A549 (cell line): ENCODE measurements at regions not wholly inside any gene's neighbourhood (a gene's known extent, or its start where the extent isn't known, plus 50 kb on each side); places are given as distances from the start of the nearest gene placed in this dataset.

Experiments
- ATAC-seq, 2 experiments: fragments of 200-7000 bp in 1 of 2; fragments of >200 bp in 1 of 2; cut with Nextera tagmentation in 1 of 2; cut with Tn5 transposase in 1 of 2; 3 replicates each; pipeline versions ENCODE4 v1.8.0 to v1.9.1; 2018 to 2020; ENCODE audit warnings: mild to moderate bottlenecking in 1 of 2, moderate library complexity in 1 of 2
- CTCF ChIA-PET: fragments of 300-600 bp; sonication (Branson Sonifier 250); formaldehyde crosslinking; extraction: SDS; loops from one replicate; lab custom pipeline; 2021; ENCODE audit warnings: antibody characterized with exemption, inconsistent platforms; lab: Yijun Ruan, JAX
- POLR2A ChIA-PET: fragments of 350-600 bp; formaldehyde crosslinking; extraction: SDS; loops from one replicate; lab custom pipeline; 2021; ENCODE audit warnings: antibody characterized with exemption, inconsistent platforms; lab: Yijun Ruan, JAX
- DNase-seq, 2 experiments: peaks; one replicate each; pipeline versions ENCODE4 v3.0.0 to v3.0.0-alpha.2; 2011 to 2016; ENCODE audit warnings: low read depth in 1 of 2, low spot score in 1 of 2
- FAIRE-seq: peaks from 2 replicates; lab custom pipeline; 2011; peaks lifted over from hg19 to GRCh38; lab: Jason Lieb, UNC
- H3K27ac ChIP-seq, 2 experiments: fragments of >200 bp; sonication (Bioruptor Twin); formaldehyde crosslinking; 3 replicates each; pipeline ENCODE4 v1.5.1; 2016 to 2017
- H3K4me1 ChIP-seq: fragments of >200 bp; sonication (Bioruptor Twin); formaldehyde crosslinking; 3 replicates; pipeline ENCODE4 v1.6.1; 2016
- H3K4me2 ChIP-seq: fragments of >200 bp; sonication (Bioruptor Twin); formaldehyde crosslinking; 3 replicates; pipeline ENCODE4 v1.6.1; 2016
- H3K4me3 ChIP-seq: fragments of >200 bp; sonication (Bioruptor Twin); formaldehyde crosslinking; 3 replicates; pipeline ENCODE4 v1.5.1; 2016
- H3K9me3 ChIP-seq: fragments of >200 bp; sonication (Bioruptor Twin); formaldehyde crosslinking; 3 replicates; pipeline ENCODE4 v1.6.1; 2016
- BHLHE40 ChIP-seq: IDR thresholded peaks from 2 replicates; pipeline ENCODE4 v1.6.1; 2012; ENCODE audit warnings: low read depth, low read length, inconsistent platforms
- CBX2 ChIP-seq: fragments of 200-600 bp; sonication (generic); IDR thresholded peaks from 2 replicates; pipeline ENCODE4 v1.6.1; 2016; ENCODE audit warnings: low read depth, mild to moderate bottlenecking, borderline replicate concordance
- CBX8 ChIP-seq: fragments of 200-600 bp; sonication (generic); IDR thresholded peaks from 2 replicates; pipeline ENCODE4 v1.6.1; 2016
- CEBPB ChIP-seq, 2 experiments: fragments of >200 bp in 1 of 2; sonication (Bioruptor Twin) in 1 of 2; formaldehyde crosslinking in 1 of 2; IDR thresholded peaks; 2 replicates each; pipeline ENCODE4 v1.6.1; 2012 to 2016
- CHD2 ChIP-seq: fragments of 150-350 bp; IDR thresholded peaks from 2 replicates; pipeline ENCODE4 v1.6.1; 2014; ENCODE audit warnings: low read length; ENCODE audit not compliant: partially characterized antibody
- CHD4 ChIP-seq: fragments of 200-600 bp; sonication (generic); IDR thresholded peaks from 2 replicates; pipeline ENCODE4 v1.6.1; 2016; ENCODE audit warnings: antibody characterized with exemption, mild to moderate bottlenecking, borderline replicate concordance
- EP300 ChIP-seq, 2 experiments: fragments of >200 bp; sonication (Bioruptor Twin); formaldehyde crosslinking; IDR thresholded peaks; 2 replicates in 1 of 2; 3 replicates in 1 of 2; pipeline ENCODE4 v1.6.1; 2016 to 2017
- ESRRA ChIP-seq: fragments of 150-350 bp; IDR thresholded peaks from 2 replicates; pipeline ENCODE4 v1.6.1; 2014; ENCODE audit warnings: mild to moderate bottlenecking, low read length, borderline replicate concordance
- FOSB ChIP-seq: fragments of 250-450 bp; sonication (Bioruptor Pico); IDR thresholded peaks from 2 replicates; pipeline ENCODE4 v1.5.0; 2020; ENCODE audit warnings: mild to moderate bottlenecking, moderate library complexity
- FOSL2 ChIP-seq, 2 experiments: fragments of 450-650 bp in 1 of 2; fragments of >200 bp in 1 of 2; sonication (Bioruptor Twin) in 1 of 2; formaldehyde crosslinking; IDR thresholded peaks; 2 replicates each; pipeline versions ENCODE4 v1.5.0 to v1.6.1; 2016 to 2020; ENCODE audit warnings: mild to moderate bottlenecking in 1 of 2, moderate library complexity in 1 of 2
- HOXA7 ChIP-seq: fragments of 250-450 bp; sonication (Bioruptor Pico); IDR thresholded peaks from 2 replicates; pipeline ENCODE4 v1.5.0; 2020; ENCODE audit warnings: mild to moderate bottlenecking, moderate library complexity
- HOXB5 ChIP-seq: fragments of 250-450 bp; sonication (Bioruptor Pico); IDR thresholded peaks from 2 replicates; pipeline ENCODE4 v1.5.0; 2020; ENCODE audit warnings: mild to moderate bottlenecking, moderate library complexity
- JUN ChIP-seq, 2 experiments: fragments of >200 bp; sonication (Bioruptor Twin); formaldehyde crosslinking; IDR thresholded peaks; 2 replicates in 1 of 2; 3 replicates in 1 of 2; pipeline ENCODE4 v1.6.1; 2016 to 2017
- KDM1A ChIP-seq: fragments of 200-600 bp; sonication (generic); IDR thresholded peaks from 2 replicates; pipeline ENCODE4 v1.6.1; 2016; ENCODE audit warnings: low read depth, mild to moderate bottlenecking
- KDM5A ChIP-seq: fragments of 200-600 bp; sonication (generic); IDR thresholded peaks from 2 replicates; pipeline ENCODE4 v1.6.1; 2016; ENCODE audit warnings: antibody characterized with exemption, mild to moderate bottlenecking
- MYC ChIP-seq: IDR thresholded peaks from 2 replicates; pipeline ENCODE4 v1.6.1; 2012; ENCODE audit warnings: mild to moderate bottlenecking, inconsistent platforms, low read length, improper control_type of control experiment, borderline replicate concordance
- NFE2L2 ChIP-seq: fragments of 150-350 bp; conservative IDR thresholded peaks from 2 replicates; pipeline ENCODE4 v1.6.1; 2014; ENCODE audit warnings: low read length
- NPAS2 ChIP-seq: fragments of 250-450 bp; sonication (Bioruptor Pico); IDR thresholded peaks from 2 replicates; pipeline ENCODE4 v1.8.0; 2022; ENCODE audit warnings: mild to moderate bottlenecking, moderate library complexity, borderline replicate concordance
- NR3C1 ChIP-seq: fragments of >200 bp; sonication (Bioruptor Twin); formaldehyde crosslinking; IDR thresholded peaks from 3 replicates; pipeline ENCODE4 v1.6.1; 2017
- RCOR1 ChIP-seq: fragments of 150-350 bp; IDR thresholded peaks from 2 replicates; pipeline ENCODE4 v1.6.1; 2014; ENCODE audit warnings: antibody characterized with exemption, low read length, low read depth
- RNF2 ChIP-seq: fragments of 200-600 bp; sonication (generic); IDR thresholded peaks from 2 replicates; pipeline ENCODE4 v1.6.1; 2016; ENCODE audit warnings: low read depth, mild to moderate bottlenecking, antibody characterized with exemption, moderate library complexity, borderline replicate concordance
- SMC3 ChIP-seq: fragments of >200 bp; sonication (Bioruptor Twin); formaldehyde crosslinking; IDR thresholded peaks from 3 replicates; pipeline ENCODE4 v1.6.1; 2018; ENCODE audit warnings: inconsistent platforms
- ZFP36 ChIP-seq: fragments of 450-650 bp; IDR thresholded peaks from 2 replicates; pipeline ENCODE4 v1.6.1; 2014; ENCODE audit warnings: borderline replicate concordance; ENCODE audit not compliant: partially characterized antibody
- WGBS: methylation state at CpG from one replicate; pipeline ENCODE4 v1.1.6; 2017; ENCODE audit errors: missing lambda C conversion rate; 5-methylcytosine and 5-hydroxymethylcytosine counted together
- TF ChIP-seq, protein P1 (sequence below): fragments of 250-450 bp; sonication (Bioruptor Pico); IDR thresholded peaks from 2 replicates; pipeline ENCODE4 v1.5.0; 2021; ENCODE audit warnings: mild to moderate bottlenecking, moderate library complexity, borderline replicate concordance
- TF ChIP-seq, protein P2 (sequence below): fragments of >200 bp; sonication (Bioruptor Twin); formaldehyde crosslinking; IDR thresholded peaks from 3 replicates; pipeline ENCODE4 v1.6.1; 2016
- TF ChIP-seq, protein P3 (sequence below): fragments of 150-350 bp; IDR thresholded peaks from 2 replicates; pipeline ENCODE4 v1.6.1; 2014; ENCODE audit warnings: low read depth, mild to moderate bottlenecking, low read length

DNA sequence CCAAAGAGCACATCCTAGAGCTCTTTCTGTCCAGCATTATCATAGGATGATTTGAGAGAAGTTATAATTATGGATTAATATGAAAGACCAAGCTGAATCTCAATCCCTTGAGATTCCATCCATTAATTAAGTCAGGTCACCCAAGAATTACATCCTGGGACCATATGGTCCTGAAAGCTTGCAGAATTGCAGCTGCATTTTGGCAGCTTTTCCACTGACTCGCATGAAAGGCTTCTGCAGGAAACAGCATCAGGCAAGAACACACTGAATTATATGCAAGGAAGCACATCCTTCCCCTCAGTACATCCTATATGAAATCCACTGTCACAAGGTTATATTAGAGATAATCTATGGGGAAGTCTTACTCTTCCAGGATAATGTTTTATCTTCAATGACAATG lies 109.1 kb upstream of the CTNND2 start (continued):
- TF ChIP-seq, protein P1, sequence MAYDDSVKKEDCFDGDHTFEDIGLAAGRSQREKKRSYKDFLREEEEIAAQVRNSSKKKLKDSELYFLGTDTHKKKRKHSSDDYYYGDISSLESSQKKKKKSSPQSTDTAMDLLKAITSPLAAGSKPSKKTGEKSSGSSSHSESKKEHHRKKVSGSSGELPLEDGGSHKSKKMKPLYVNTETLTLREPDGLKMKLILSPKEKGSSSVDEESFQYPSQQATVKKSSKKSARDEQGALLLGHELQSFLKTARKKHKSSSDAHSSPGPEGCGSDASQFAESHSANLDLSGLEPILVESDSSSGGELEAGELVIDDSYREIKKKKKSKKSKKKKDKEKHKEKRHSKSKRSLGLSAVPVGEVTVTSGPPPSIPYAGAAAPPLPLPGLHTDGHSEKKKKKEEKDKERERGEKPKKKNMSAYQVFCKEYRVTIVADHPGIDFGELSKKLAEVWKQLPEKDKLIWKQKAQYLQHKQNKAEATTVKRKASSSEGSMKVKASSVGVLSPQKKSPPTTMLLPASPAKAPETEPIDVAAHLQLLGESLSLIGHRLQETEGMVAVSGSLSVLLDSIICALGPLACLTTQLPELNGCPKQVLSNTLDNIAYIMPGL (CRISPR knock-in tag) = no peak
- no peak for TF ChIP-seq CBX8
- TF ChIP-seq, protein P2, sequence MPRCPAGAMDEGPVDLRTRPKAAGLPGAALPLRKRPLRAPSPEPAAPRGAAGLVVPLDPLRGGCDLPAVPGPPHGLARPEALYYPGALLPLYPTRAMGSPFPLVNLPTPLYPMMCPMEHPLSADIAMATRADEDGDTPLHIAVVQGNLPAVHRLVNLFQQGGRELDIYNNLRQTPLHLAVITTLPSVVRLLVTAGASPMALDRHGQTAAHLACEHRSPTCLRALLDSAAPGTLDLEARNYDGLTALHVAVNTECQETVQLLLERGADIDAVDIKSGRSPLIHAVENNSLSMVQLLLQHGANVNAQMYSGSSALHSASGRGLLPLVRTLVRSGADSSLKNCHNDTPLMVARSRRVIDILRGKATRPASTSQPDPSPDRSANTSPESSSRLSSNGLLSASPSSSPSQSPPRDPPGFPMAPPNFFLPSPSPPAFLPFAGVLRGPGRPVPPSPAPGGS = no peak
- no peak for TF ChIP-seq RNF2
- TF ChIP-seq SMC3 = no peak
- TF ChIP-seq, all 56 proteins: peak for 0

DNA sequence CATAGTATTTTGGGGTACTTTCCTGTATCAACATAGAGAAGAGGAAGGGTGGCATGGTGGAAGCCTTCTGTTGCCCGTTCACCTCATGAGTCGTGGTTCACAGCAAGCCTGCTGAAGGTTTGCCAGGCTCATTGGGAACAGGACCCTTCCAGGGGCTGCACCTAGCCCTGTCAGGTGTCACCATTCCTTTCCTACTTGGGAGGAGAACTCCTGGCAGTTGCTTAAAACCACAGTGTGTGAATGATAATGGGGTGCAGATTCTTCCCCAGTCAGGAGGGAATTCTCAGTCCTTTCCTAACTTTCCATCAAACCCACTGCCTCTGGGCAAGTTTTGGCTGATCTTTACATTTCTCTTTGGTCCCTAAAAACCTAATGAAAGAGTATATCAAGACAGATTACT lies 99.4 kb upstream of the CTNND2 start:
- TF ChIP-seq CBX2 (no peak), EP300 (IDR thresholded peaks at IDR 0.05) (no peak), ZFP36 (no peak), ESRRA (no peak), CHD4 (no peak), NR3C1 (no peak)
- TF ChIP-seq, all 56 proteins: peak for 0
- no peak for DNase-seq
- H3K4me2 ChIP-seq = no peak overlapping the region
- H3K27ac ChIP-seq = no peak overlapping the region
- no peak for FAIRE-seq
- POLR2A ChIA-PET = no interaction called here
- no peaks in the 10 kb centered on the region for H3K4me1 ChIP-seq
- no peak for ATAC-seq
- no peak overlapping the region for H3K4me3 ChIP-seq
- WGBS = 0% methylated on average over 2 of the region's 2 CpGs
- CTCF ChIA-PET = no interaction called here
- no peaks in the 10 kb centered on the region for H3K9me3 ChIP-seq

DNA sequence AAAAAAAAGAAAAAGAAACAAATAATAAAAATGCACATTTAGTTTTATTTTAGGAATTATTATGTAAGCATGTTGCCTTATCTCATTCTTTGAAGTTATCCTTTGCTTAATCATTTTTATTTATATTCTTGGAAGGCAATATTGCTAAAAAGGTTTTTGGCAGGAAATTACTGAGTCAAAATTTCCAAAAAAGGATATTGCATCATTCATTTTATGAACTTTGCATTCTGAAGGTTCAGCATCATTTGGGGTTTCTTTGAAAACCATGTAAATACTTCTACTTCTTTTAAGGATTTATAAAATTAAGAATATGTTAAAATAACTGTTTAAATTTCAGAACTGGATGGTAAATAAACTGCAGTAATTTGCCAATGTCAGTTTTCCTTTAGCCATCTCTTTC lies 94.2 kb upstream of the CTNND2 start:
- CTCF ChIA-PET = no interaction called here
- H3K4me3 ChIP-seq = no peak overlapping the region
- FAIRE-seq (no peak), DNase-seq (no peak), ATAC-seq (no peak)
- H3K27ac ChIP-seq = no peak overlapping the region
- no peaks in the 10 kb centered on the region for H3K9me3 ChIP-seq
- H3K4me2 ChIP-seq = no peak overlapping the region
- POLR2A ChIA-PET = no interaction called here
- no peak for TF ChIP-seq CHD4
- TF ChIP-seq CHD2 = no peak
- TF ChIP-seq MYC = no peak
- TF ChIP-seq NFE2L2 = no peak
- TF ChIP-seq, protein P1 (CRISPR knock-in tag) = no peak
- no peak for TF ChIP-seq HOXB5 (CRISPR knock-in tag)
- no peaks in the 10 kb centered on the region for H3K4me1 ChIP-seq

- ATAC-seq (no peak), DNase-seq (no peak), FAIRE-seq (no peak)
- Histone ChIP-seq H3K4me3 (no peak overlapping the region), H3K4me1 (no peaks in the 10 kb centered on the region), H3K9me3 (no peaks in the 10 kb centered on the region), H3K27ac (no peak overlapping the region), H3K4me2 (no peak overlapping the region)
- 51% methylated on average over 11 of the region's 11 CpGs for WGBS
- TF ChIP-seq, protein P2 = no peak
- TF ChIP-seq KDM5A = no peak
- no peak for TF ChIP-seq HOXA7
- no peak for TF ChIP-seq RNF2
- no peak for TF ChIP-seq FOSL2 (IDR thresholded peaks at IDR 0.05)
- no peak for TF ChIP-seq FOSL2 (CRISPR knock-in tag; IDR thresholded peaks at IDR 0.05)
- no peak for TF ChIP-seq NFE2L2
- no peak for TF ChIP-seq NPAS2
- TF ChIP-seq RCOR1 = no peak
- TF ChIP-seq BHLHE40 = no peak
- no peak for TF ChIP-seq FOSB (CRISPR knock-in tag)
- no peak for TF ChIP-seq KDM1A
- no peak for TF ChIP-seq CEBPB (IDR thresholded peaks at IDR 0.05)
- TF ChIP-seq JUN (IDR thresholded peaks at IDR 0.05) = no peak
- TF ChIP-seq, protein P3, sequence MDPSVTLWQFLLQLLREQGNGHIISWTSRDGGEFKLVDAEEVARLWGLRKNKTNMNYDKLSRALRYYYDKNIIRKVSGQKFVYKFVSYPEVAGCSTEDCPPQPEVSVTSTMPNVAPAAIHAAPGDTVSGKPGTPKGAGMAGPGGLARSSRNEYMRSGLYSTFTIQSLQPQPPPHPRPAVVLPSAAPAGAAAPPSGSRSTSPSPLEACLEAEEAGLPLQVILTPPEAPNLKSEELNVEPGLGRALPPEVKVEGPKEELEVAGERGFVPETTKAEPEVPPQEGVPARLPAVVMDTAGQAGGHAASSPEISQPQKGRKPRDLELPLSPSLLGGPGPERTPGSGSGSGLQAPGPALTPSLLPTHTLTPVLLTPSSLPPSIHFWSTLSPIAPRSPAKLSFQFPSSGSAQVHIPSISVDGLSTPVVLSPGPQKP = no peak
- CTCF ChIA-PET = no interaction called here
- POLR2A ChIA-PET = no interaction called here
These were observed 93.7 kb upstream of the CTNND2 start for GRCh38 chr5:11997942-11998341.
